GM18870 (cell line): ENCODE measurements at regions not wholly inside any gene's neighbourhood (a gene's known extent, or its start where the extent isn't known, plus 50 kb on each side); places are given as distances from the start of the nearest gene placed in this dataset.

Source experiments
- ATAC-seq: cut with Tn5 transposase; IDR thresholded peaks from one replicate; pipeline ENCODE4 v1.9.1; 2021; ENCODE audit warnings: moderate library complexity; ENCODE audit not compliant: unreplicated experiment

- no peak for ATAC-seq
Observed at GRCh38 chr3:5427021-5427420, 239.5 kb downstream of the EDEM1 start.

- ATAC-seq, result no peak
Observed at GRCh38 chr3:5427938-5428337, 240.4 kb downstream of the EDEM1 start.

GRCh38 chr3:5428607-5429516 is 241.4 kb downstream of the EDEM1 start:
- peak; percentile 94 for ATAC-seq

GRCh38 chr3:5429517-5429890 is 242.0 kb downstream of the EDEM1 start:
- ATAC-seq, result no peak

GRCh38 chr3:5430701-5431100 is 243.2 kb downstream of the EDEM1 start:
- no peak for ATAC-seq

- ATAC-seq, result no peak
Observed at GRCh38 chr3:5431146-5431545, 243.6 kb downstream of the EDEM1 start.

- ATAC-seq, result no peak
Observed at GRCh38 chr3:5431811-5432378, 244.4 kb downstream of the EDEM1 start.

- no peak for ATAC-seq
Observed at GRCh38 chr3:5437296-5437782, 249.8 kb downstream of the EDEM1 start.

GRCh38 chr3:5437783-5438323 is 250.3 kb downstream of the EDEM1 start:
- no peak for ATAC-seq

GRCh38 chr3:5441401-5441800 is 253.9 kb downstream of the EDEM1 start:
- ATAC-seq, result no peak

- no peak for ATAC-seq
Observed at GRCh38 chr3:5442106-5442785, 254.7 kb downstream of the EDEM1 start.

GRCh38 chr3:5442786-5443138 is 255.3 kb downstream of the EDEM1 start:
- no peak for ATAC-seq

- no peak for ATAC-seq
Observed at GRCh38 chr3:5444253-5444652, 256.7 kb downstream of the EDEM1 start.

GRCh38 chr3:5445676-5446201 is 258.2 kb downstream of the EDEM1 start:
- ATAC-seq, result no peak

- no peak for ATAC-seq
Observed at GRCh38 chr3:5448246-5448645, 260.7 kb downstream of the EDEM1 start.

GRCh38 chr3:5448816-5449215 is 261.3 kb downstream of the EDEM1 start:
- no peak for ATAC-seq

- peak; percentile 93 for ATAC-seq
Observed at GRCh38 chr3:5456199-5456598, 268.7 kb downstream of the EDEM1 start.

GRCh38 chr3:5458526-5458925 is 271.0 kb downstream of the EDEM1 start:
- no peak for ATAC-seq

- no peak for ATAC-seq
Observed at GRCh38 chr3:5462086-5462485, 274.6 kb downstream of the EDEM1 start.

GRCh38 chr3:5463991-5464390 is 276.5 kb downstream of the EDEM1 start:
- ATAC-seq, result no peak

- ATAC-seq, result no peak
Observed at GRCh38 chr3:5464649-5465048, 277.1 kb downstream of the EDEM1 start.
